ENCODE measurements at regions not wholly inside any gene's neighbourhood (a gene's known extent, or its start where the extent isn't known, plus 50 kb on each side); places are given as distances from the start of the nearest gene placed in this dataset.

- TF ChIP-seq EP300 (IDR thresholded peaks at IDR 0.05) (no peak), HDAC2 (IDR thresholded peaks at IDR 0.05) (no peak)
Measured at GRCh38 chr2:82896117-82896516, 1563.0 kb downstream of the SUCLG1 start.
